Superior temporal gyrus (tissue), 1 donor: ENCODE measurements at regions not wholly inside any gene's neighbourhood (a gene's known extent, or its start where the extent isn't known, plus 50 kb on each side); places are given as distances from the start of the nearest gene placed in this dataset.
"Not testable (repeated sequence)": the region's sequence is repeated elsewhere in the genome, so short reads cannot be mapped to it uniquely, and the experiment has no call there.

ENCODE experiments used
- DNase-seq: peaks from one replicate; pipeline ENCODE4 v3.0.0-alpha.2; 2016; ENCODE audit errors: extremely low spot score

GRCh38 chr1:83095570-83095969 lies 903.4 kb downstream of the TTLL7 start:
- DNase-seq, result no peak

GRCh38 chr1:83090195-83090594 lies 908.7 kb downstream of the TTLL7 start:
- no peak for DNase-seq

GRCh38 chr1:83087851-83088250 lies 911.1 kb downstream of the TTLL7 start:
- no peak for DNase-seq

GRCh38 chr1:83086986-83087512 lies 911.9 kb downstream of the TTLL7 start:
- no peak for DNase-seq

GRCh38 chr1:83086346-83086745 lies 912.6 kb downstream of the TTLL7 start:
- DNase-seq, result no peak

- no peak for DNase-seq
These were observed 915.2 kb downstream of the TTLL7 start for GRCh38 chr1:83083589-83084224.

GRCh38 chr1:83077411-83077810 lies 921.5 kb downstream of the TTLL7 start:
- no peak for DNase-seq

- DNase-seq, result no peak
These were observed 923.8 kb downstream of the TTLL7 start for GRCh38 chr1:83075107-83075506.

- no peak for DNase-seq
These were observed 931.0 kb downstream of the TTLL7 start for GRCh38 chr1:83067954-83068353.

GRCh38 chr1:83065952-83066727 lies 932.8 kb downstream of the TTLL7 start:
- no peak for DNase-seq

GRCh38 chr1:83064589-83065242 lies 934.2 kb downstream of the TTLL7 start:
- DNase-seq, result no peak

GRCh38 chr1:83060651-83061390 lies 938.1 kb downstream of the TTLL7 start:
- DNase-seq, result no peak

GRCh38 chr1:83060221-83060620 lies 938.7 kb downstream of the TTLL7 start:
- DNase-seq, result no peak

GRCh38 chr1:83058327-83058726 lies 940.6 kb downstream of the TTLL7 start:
- DNase-seq, result no peak

- no peak for DNase-seq
These were observed 943.4 kb downstream of the TTLL7 start for GRCh38 chr1:83055391-83056170.

- DNase-seq, result no peak
These were observed 945.5 kb downstream of the TTLL7 start for GRCh38 chr1:83053446-83053845.

GRCh38 chr1:83052865-83053264 lies 946.1 kb downstream of the TTLL7 start:
- no peak for DNase-seq

GRCh38 chr1:83051053-83051452 lies 947.9 kb downstream of the TTLL7 start:
- not testable (repeated sequence) for DNase-seq

- DNase-seq, result no peak
These were observed 955.7 kb downstream of the TTLL7 start for GRCh38 chr1:83043244-83043643.

GRCh38 chr1:83039091-83039490 lies 959.8 kb downstream of the TTLL7 start:
- DNase-seq, result not testable (repeated sequence)

GRCh38 chr1:83034851-83035250 lies 964.1 kb downstream of the TTLL7 start:
- DNase-seq, result no peak
